T-cell (primary cell): ENCODE measurements at regions not wholly inside any gene's neighbourhood (a gene's known extent, or its start where the extent isn't known, plus 50 kb on each side); places are given as distances from the start of the nearest gene placed in this dataset.

ENCODE experiments used
- ATAC-seq, 4 experiments: fragments of 200-7000 bp in 3 of 4; fragments of 150-1000 bp in 1 of 4; cut with Tn5 transposase; replicated peaks in 1 of 4; 1 replicate in 3 of 4; 2 replicates in 1 of 4; pipeline ENCODE4 v1.10.0; 2021; ENCODE audit warnings: moderate library complexity in 3 of 4, mild to moderate bottlenecking in 2 of 4, moderate number of reproducible peaks in 1 of 4
- CTCF ChIA-PET, 2 donors: fragments of 300-600 bp; sonication (Branson Sonifier 250); formaldehyde crosslinking; loops; one replicate each; lab custom pipeline; 2022; ENCODE audit warnings: antibody characterized with exemption in 2 of 2; lab: Charles Lee
- POLR2A ChIA-PET, 2 donors: fragments of 300-600 bp; sonication (Branson Sonifier 250); formaldehyde crosslinking; loops; one replicate each; lab custom pipeline; 2022; ENCODE audit warnings: antibody characterized with exemption in 2 of 2; lab: Charles Lee
- DNase-seq, 35 experiments: peaks; one replicate each; pipeline versions ENCODE4 v3.0.0 to v3.0.0-alpha.2; 2013 to 2023
- H3K27ac ChIP-seq: one replicate; pipeline ENCODE4 v1.5.1; 2013; ENCODE audit warnings: low read length
- H3K27me3 ChIP-seq, 2 experiments: replicated peaks in 1 of 2; 1 replicate in 1 of 2; 2 replicates in 1 of 2; pipeline versions ENCODE4 v1.6.1 to v1.7.0; 2013; ENCODE audit warnings: low read length in 1 of 2, mixed read lengths in 1 of 2; ENCODE audit not compliant: control insufficient read depth in 2 of 2, insufficient read depth in 2 of 2; ENCODE audit errors: extremely low read depth in 1 of 2
- H3K36me3 ChIP-seq, 2 donors: 1 replicate in 1 of 2; 2 replicates in 1 of 2; pipeline versions ENCODE4 v1.6.1 to v1.7.0; 2013; ENCODE audit warnings: low read length in 1 of 2; ENCODE audit not compliant: control insufficient read depth in 2 of 2, insufficient read depth in 1 of 2; ENCODE audit errors: extremely low read depth in 1 of 2
- H3K4me1 ChIP-seq, 2 experiments: 1 replicate in 1 of 2; 2 replicates in 1 of 2; pipeline versions ENCODE4 v1.6.1 to v1.7.0; 2013; ENCODE audit warnings: low read length in 2 of 2, mixed read lengths in 1 of 2; ENCODE audit not compliant: insufficient read depth in 2 of 2, control insufficient read depth in 1 of 2; ENCODE audit errors: extremely low read depth in 1 of 2
- H3K4me3 ChIP-seq, 2 donors: 1 replicate in 1 of 2; 2 replicates in 1 of 2; pipeline versions ENCODE4 v1.5.1 to v1.7.0; 2013; ENCODE audit warnings: mild to moderate bottlenecking in 2 of 2, low read length in 1 of 2, moderate library complexity in 1 of 2; ENCODE audit not compliant: control insufficient read depth in 1 of 2; ENCODE audit errors: extremely low read depth in 1 of 2
- H3K9me3 ChIP-seq: 2 replicates; pipeline ENCODE4 v1.7.0; 2013
- H3K27ac Mint-ChIP-seq, 2 donors: one replicate each; pipeline ENCODE4 v1.8.0; 2020 to 2021; ENCODE audit warnings: mild to moderate bottlenecking in 2 of 2, mixed read lengths in 2 of 2
- H3K27me3 Mint-ChIP-seq, 2 donors: one replicate each; pipeline ENCODE4 v1.8.0; 2021 to 2022; ENCODE audit warnings: mixed read lengths in 2 of 2
- H3K36me3 Mint-ChIP-seq: one replicate; pipeline ENCODE4 v1.8.0; 2021; ENCODE audit warnings: mixed read lengths
- H3K4me1 Mint-ChIP-seq, 3 donors: one replicate each; pipeline ENCODE4 v1.8.0; 2020 to 2022; ENCODE audit warnings: mixed read lengths in 3 of 3, mild to moderate bottlenecking in 1 of 3
- H3K4me3 Mint-ChIP-seq, 3 donors: one replicate each; pipeline ENCODE4 v1.8.0; 2020 to 2022; ENCODE audit warnings: mild to moderate bottlenecking in 3 of 3, mixed read lengths in 3 of 3, moderate library complexity in 3 of 3
- H3K9me3 Mint-ChIP-seq, 3 donors: one replicate each; pipeline ENCODE4 v1.8.0; 2020 to 2022; ENCODE audit warnings: mixed read lengths in 3 of 3
- WGBS: methylation state at CpG from one replicate; pipeline ENCODE4 v1.1.5; 2013; ENCODE audit warnings: missing lambda C conversion rate; ENCODE audit not compliant: insufficient coverage; 5-methylcytosine and 5-hydroxymethylcytosine counted together

DNA sequence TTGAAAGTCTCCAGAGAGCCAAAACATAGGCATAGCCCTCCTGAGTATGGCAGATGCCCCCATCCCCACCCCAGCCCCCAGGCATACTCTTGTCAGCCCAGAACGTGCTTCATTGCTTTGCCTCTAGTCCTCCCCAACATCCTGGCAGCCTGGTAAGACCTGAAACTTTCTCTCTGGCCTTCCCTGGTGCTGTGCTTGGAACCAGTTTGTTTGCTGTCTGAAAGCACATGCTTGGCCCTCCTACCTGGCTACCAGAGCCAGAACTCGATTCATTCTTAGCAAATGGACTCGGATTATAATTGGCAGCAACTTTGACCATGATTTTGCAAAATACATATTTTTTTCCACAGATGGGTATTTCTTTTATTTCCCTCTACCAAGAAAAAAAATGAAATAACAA lies 248.1 kb downstream of the USP46 start:
- H3K4me3 Mint-ChIP-seq: no peak overlapping the region
- Histone ChIP-seq H3K27me3 (peaks cover 0 to 3% of the 10 kb centered on the region in 2 experiments), H3K4me1 (no peaks in the 10 kb centered on the region), H3K36me3 (no peaks in the 10 kb centered on the region), H3K4me3 (no peak overlapping the region), H3K9me3 (no peaks in the 10 kb centered on the region), H3K27ac (no peak overlapping the region)
- ChIA-PET POLR2A (no interaction called here), CTCF (no interaction called here)
- H3K27ac Mint-ChIP-seq: no peak overlapping the region
- DNase-seq (no peak), ATAC-seq (no peak)
- peaks cover 0 to 27% (median 18%) of the 10 kb centered on the region in 3 donors for H3K9me3 Mint-ChIP-seq
- WGBS: 82% methylated on average over 1 of the region's 3 CpGs
- no peaks in the 10 kb centered on the region for H3K4me1 Mint-ChIP-seq
- no peaks in the 10 kb centered on the region for H3K36me3 Mint-ChIP-seq
- peaks cover 3 to 5% of the 10 kb centered on the region in 2 donors for H3K27me3 Mint-ChIP-seq

DNA sequence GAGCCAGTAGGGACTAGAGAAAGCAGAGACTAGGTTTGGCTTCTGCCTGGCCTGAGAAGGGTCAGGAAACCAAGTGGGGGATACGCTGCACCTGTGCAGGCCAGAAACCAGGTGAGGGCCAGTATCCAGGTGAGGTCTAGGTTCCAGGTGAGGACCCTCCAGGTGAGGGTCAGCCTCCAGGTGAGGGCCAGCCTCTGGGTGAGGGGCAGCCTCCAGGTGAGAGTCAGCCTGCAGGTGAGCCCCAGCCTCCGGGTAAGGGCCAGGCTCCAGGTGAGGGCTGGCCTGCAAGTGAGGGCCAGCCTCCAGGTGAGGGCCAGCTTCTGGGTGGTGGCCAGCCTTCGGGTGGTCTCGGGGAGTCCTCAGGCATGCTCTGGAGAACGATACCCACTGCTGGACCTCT lies 238.8 kb downstream of the USP46 start:
- Mint-ChIP-seq H3K4me1 (no peaks in the 10 kb centered on the region), H3K27me3 (no peaks in the 10 kb centered on the region), H3K9me3 (peaks cover 0 to 4% (median 4%) of the 10 kb centered on the region in 3 donors), H3K27ac (no peak overlapping the region), H3K36me3 (no peaks in the 10 kb centered on the region), H3K4me3 (no peak overlapping the region)
- DNase-seq: no peak
- no peaks in the 10 kb centered on the region for H3K9me3 ChIP-seq
- ATAC-seq: no peak
- H3K27me3 ChIP-seq: no peaks in the 10 kb centered on the region
- no peak overlapping the region for H3K27ac ChIP-seq
- no peaks in the 10 kb centered on the region for H3K36me3 ChIP-seq
- WGBS: 81% methylated on average over 4 of the region's 5 CpGs
- ChIA-PET POLR2A (no interaction called here), CTCF (no interaction called here)
- no peaks in the 10 kb centered on the region for H3K4me1 ChIP-seq
- H3K4me3 ChIP-seq: no peak overlapping the region

DNA sequence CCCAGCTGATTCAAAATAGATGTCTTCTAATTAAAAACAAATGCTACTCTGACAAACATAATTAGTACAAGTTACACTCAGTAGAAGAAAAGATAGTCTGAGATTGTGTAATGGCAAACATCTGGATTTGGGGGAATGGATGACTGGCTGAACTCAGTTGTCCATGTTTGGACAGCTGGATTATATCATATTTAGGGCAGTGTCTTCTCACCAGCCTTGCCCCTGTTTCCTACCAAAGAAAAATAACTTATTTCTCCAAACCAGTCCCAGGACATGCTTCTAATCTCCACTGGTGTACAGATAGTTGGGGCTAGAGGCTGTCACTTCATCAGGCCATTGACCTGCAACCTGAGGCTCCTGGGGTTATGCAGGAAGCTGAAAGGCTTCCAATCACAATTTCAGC lies 237.3 kb downstream of the USP46 start:
- Mint-ChIP-seq H3K36me3 (no peaks in the 10 kb centered on the region), H3K9me3 (peaks cover 0 to 4% (median 4%) of the 10 kb centered on the region in 3 donors), H3K27ac (no peak overlapping the region), H3K27me3 (no peaks in the 10 kb centered on the region), H3K4me3 (no peak overlapping the region), H3K4me1 (no peaks in the 10 kb centered on the region)
- POLR2A ChIA-PET: no interaction called here
- H3K36me3 ChIP-seq: no peaks in the 10 kb centered on the region
- no peaks in the 10 kb centered on the region for H3K4me1 ChIP-seq
- DNase-seq: no peak
- no peak overlapping the region for H3K27ac ChIP-seq
- no peak for ATAC-seq
- H3K4me3 ChIP-seq: no peak overlapping the region
- no peaks in the 10 kb centered on the region for H3K27me3 ChIP-seq
- no peaks in the 10 kb centered on the region for H3K9me3 ChIP-seq
- CTCF ChIA-PET: no interaction called here

DNA sequence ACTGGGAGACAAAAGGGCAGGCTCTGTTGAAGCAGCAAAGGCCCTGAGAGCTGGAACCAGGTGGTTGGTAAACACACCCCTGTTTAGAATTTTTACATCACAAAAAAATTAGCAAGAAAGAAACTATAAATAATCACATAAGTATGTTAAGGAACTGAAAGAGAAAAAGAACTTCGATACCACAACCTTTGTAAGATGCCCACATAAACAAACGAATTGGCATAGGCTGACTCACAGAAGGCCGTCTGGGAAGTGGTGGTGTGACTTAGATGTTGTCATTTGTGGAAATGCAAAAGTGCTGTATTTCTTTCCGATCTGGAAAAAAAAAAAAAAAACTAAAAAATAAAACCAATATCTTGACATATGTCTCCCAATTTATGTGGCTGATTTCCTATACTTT lies 235.1 kb downstream of the USP46 start:
- Histone ChIP-seq H3K36me3 (no peaks in the 10 kb centered on the region), H3K4me1 (no peaks in the 10 kb centered on the region), H3K27me3 (no peaks in the 10 kb centered on the region), H3K4me3 (no peak overlapping the region), H3K9me3 (no peaks in the 10 kb centered on the region), H3K27ac (no peak overlapping the region)
- POLR2A ChIA-PET: no interaction called here
- Mint-ChIP-seq H3K27me3 (no peaks in the 10 kb centered on the region), H3K9me3 (peaks cover 0 to 2% (median under 1%) of the 10 kb centered on the region in 3 donors), H3K4me1 (no peaks in the 10 kb centered on the region), H3K36me3 (no peaks in the 10 kb centered on the region), H3K4me3 (no peak overlapping the region), H3K27ac (no peak overlapping the region)
- CTCF ChIA-PET: no interaction called here
- ATAC-seq (no peak), DNase-seq (no peak)
- no CpG with 5 or more reads among the region's 4 CpGs for WGBS

DNA sequence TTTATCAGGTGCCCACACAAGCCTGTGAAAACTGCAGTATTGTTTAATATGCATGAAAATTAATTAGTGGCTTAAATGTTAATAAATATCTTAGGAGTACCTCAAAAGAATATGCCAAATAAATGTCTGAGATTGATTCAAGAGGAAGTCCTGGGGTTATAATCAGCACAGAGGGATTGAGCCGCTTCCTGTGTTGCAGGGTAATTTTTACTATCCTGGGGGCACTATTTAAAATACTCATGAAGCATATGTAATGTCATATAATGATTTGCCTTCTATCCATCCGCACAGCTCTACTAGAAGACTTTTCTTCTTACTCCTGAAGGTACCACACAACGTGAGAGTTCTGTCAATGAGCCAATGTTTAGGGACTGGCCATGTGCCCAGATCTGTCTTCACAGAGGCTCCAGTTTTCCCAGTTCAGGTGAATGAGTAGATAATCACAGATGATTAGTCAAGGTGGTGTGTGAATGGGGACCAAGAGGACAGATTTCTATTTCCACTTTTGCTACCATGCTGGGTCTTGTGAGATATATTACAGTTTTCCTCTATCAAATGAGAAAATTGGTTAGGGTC lies 233.3 kb downstream of the USP46 start:
- ChIA-PET POLR2A (no interaction called here), CTCF (no interaction called here)
- H3K27ac Mint-ChIP-seq: no peak overlapping the region
- no peaks in the 10 kb centered on the region for H3K4me1 Mint-ChIP-seq
- H3K27me3 Mint-ChIP-seq: no peaks in the 10 kb centered on the region
- Histone ChIP-seq H3K27ac (no peak overlapping the region), H3K9me3 (no peaks in the 10 kb centered on the region), H3K36me3 (no peaks in the 10 kb centered on the region), H3K4me1 (no peaks in the 10 kb centered on the region), H3K4me3 (no peak overlapping the region), H3K27me3 (no peaks in the 10 kb centered on the region)
- peaks cover 0 to under 1% (median 0%) of the 10 kb centered on the region in 3 donors for H3K9me3 Mint-ChIP-seq
- no peaks in the 10 kb centered on the region for H3K36me3 Mint-ChIP-seq
- WGBS: no CpG with 5 or more reads among the region's 3 CpGs
- no peak for DNase-seq
- H3K4me3 Mint-ChIP-seq: no peak overlapping the region
- ATAC-seq: no peak

DNA sequence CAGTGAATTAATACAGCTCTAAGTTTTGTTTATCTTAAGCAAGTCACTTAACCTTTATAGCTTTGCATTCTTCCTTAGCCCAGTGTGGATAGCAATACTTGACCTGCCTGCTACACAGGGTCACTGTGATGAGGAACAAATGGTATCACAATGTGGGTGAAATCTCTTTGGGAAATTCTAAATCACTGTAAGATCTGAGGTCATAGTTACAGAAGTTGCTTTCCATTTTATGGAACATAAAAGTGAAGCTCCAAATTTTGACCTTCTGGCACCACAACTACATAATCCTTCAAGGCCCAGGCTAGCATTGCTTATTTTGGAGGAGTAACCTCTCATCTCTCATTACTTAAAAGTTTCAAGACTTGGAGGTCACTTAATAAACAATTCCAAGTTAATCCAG lies 227.7 kb downstream of the USP46 start:
- no peaks in the 10 kb centered on the region for H3K4me1 ChIP-seq
- no peak overlapping the region for H3K4me3 ChIP-seq
- ATAC-seq (no peak), DNase-seq (no peak)
- CTCF ChIA-PET: no interaction called here
- no peak overlapping the region for H3K4me3 Mint-ChIP-seq
- peaks cover 0 to 4% of the 10 kb centered on the region in 2 donors for H3K27me3 Mint-ChIP-seq
- H3K4me1 Mint-ChIP-seq: no peaks in the 10 kb centered on the region
- H3K9me3 ChIP-seq: no peaks in the 10 kb centered on the region
- POLR2A ChIA-PET: no interaction called here
- no peaks in the 10 kb centered on the region for H3K36me3 Mint-ChIP-seq
- no peak overlapping the region for H3K27ac ChIP-seq
- H3K36me3 ChIP-seq: no peaks in the 10 kb centered on the region
- peaks cover 0 to 12% (median 0%) of the 10 kb centered on the region in 3 donors for H3K9me3 Mint-ChIP-seq
- no peaks in the 10 kb centered on the region for H3K27me3 ChIP-seq
- H3K27ac Mint-ChIP-seq: no peak overlapping the region

DNA sequence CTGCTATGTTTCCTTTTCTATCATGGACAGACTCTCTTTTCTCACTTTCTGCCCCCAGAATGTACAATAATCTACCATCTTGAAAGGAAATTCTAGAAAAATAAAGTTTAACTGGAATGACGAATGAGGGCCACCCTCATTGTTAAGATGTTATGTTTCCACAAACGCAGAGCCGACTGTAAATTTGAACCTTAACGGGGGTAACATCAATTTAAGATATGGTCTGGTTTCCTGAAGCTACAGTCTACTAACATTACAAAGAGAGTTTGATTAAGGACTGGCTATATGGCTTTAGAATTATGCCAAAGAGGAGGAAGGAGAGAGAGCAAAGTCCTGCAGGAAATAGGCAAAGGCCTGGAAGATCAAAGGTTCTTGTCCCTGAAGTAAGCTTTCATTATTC lies 227.2 kb downstream of the USP46 start:
- Mint-ChIP-seq H3K27ac (no peak overlapping the region), H3K4me1 (no peaks in the 10 kb centered on the region), H3K4me3 (no peak overlapping the region), H3K27me3 (peaks cover 0 to 4% of the 10 kb centered on the region in 2 donors), H3K36me3 (no peaks in the 10 kb centered on the region), H3K9me3 (peaks cover 0 to 12% (median 0%) of the 10 kb centered on the region in 3 donors)
- ATAC-seq (no peak), DNase-seq (no peak)
- no peak overlapping the region for H3K27ac ChIP-seq
- no peaks in the 10 kb centered on the region for H3K36me3 ChIP-seq
- CTCF ChIA-PET: interaction anchor here in 1 of 2 donors (0.5 kb wide), 1 partner anchor 52 kb away, joined by 3 read pairs; no protein-coding TSS in a partner anchor
- no peaks in the 10 kb centered on the region for H3K4me1 ChIP-seq
- no peak overlapping the region for H3K4me3 ChIP-seq
- POLR2A ChIA-PET: no interaction called here
- no CpG with 5 or more reads among the region's 4 CpGs for WGBS
- no peaks in the 10 kb centered on the region for H3K27me3 ChIP-seq
- no peaks in the 10 kb centered on the region for H3K9me3 ChIP-seq
